ENCODE measurements at regions not wholly inside any gene's neighbourhood (a gene's known extent, or its start where the extent isn't known, plus 50 kb on each side); places are given as distances from the start of the nearest gene placed in this dataset.

DNA sequence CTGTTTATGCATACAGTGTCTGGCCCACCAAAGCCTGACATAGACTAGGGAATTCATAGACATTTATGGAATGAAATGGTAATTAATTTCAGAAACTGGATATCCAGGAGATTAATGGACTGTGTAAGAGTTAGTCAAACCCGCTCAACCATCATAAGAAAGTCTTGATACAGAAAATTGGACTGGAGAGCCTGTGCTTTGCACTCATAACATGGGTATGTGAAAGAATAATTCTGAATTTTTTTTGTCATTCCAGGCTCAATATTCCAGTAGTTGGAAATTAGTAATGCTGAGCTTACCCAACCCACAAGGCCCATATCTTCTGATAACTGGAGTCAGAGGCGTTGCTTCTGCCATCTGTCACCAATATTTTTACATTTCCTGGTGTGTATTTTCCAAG is 799.7 kb upstream of the IGFBP3 start:
- no peak for DNase-seq (ENCODE audit: low spot score in 2 of 2)
- H3K27ac ChIP-seq: no peak overlapping the region
- no peak overlapping the region for H3K4me3 ChIP-seq
- H3K9me3 ChIP-seq: no peaks in the 10 kb centered on the region
- intact Hi-C loops (cut with DNase I): no loop called here
- no peak for TF ChIP-seq CTCF (IDR thresholded peaks at IDR 0.05)
- no peaks in the 10 kb centered on the region for H3K36me3 ChIP-seq
- H3K4me1 ChIP-seq: no peaks in the 10 kb centered on the region
- no peaks in the 10 kb centered on the region for H3K27me3 ChIP-seq

DNA sequence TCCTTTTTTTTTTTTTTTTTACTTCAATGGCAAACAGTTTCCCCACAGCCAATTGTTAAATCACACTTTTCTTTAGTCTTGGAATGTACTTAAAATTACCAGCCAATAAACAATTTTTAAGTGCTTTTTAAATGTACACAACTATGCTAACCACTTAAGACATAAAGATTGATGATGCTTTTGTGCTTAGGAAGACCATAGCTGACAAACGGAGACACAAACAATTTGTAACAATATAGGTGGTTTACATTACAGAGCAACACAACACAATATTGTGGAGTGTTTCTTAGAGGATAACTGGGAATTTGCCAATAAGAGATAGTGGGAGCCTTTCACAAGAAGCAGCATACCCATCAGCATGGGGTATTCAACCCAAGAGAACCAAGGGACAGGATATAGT is 798.5 kb upstream of the IGFBP3 start:
- H3K36me3 ChIP-seq: no peaks in the 10 kb centered on the region
- H3K9me3 ChIP-seq: no peaks in the 10 kb centered on the region

GRCh38 chr7:46716926-46717325 is 795.9 kb upstream of the IGFBP3 start:
- DNase-seq (ENCODE audit: low spot score in 2 of 2): no peak

More for the DNA sequence above, 798.5 kb upstream of the IGFBP3 start:
- Histone ChIP-seq H3K27ac (no peak overlapping the region), H3K27me3 (no peaks in the 10 kb centered on the region), H3K4me1 (no peaks in the 10 kb centered on the region), H3K4me3 (no peak overlapping the region)
- DNase-seq (ENCODE audit: low spot score in 2 of 2): no peak
- no peak for TF ChIP-seq CTCF (IDR thresholded peaks at IDR 0.05)
- intact Hi-C loops (cut with DNase I): no loop called here

GRCh38 chr7:46715579-46715978 is 794.5 kb upstream of the IGFBP3 start:
- no peak overlapping the region for H3K4me3 ChIP-seq
- H3K36me3 ChIP-seq: no peaks in the 10 kb centered on the region
- no peak for DNase-seq (ENCODE audit: low spot score in 2 of 2)
- no peak overlapping the region for H3K27ac ChIP-seq
- peaks cover 0 to 2% of the 10 kb centered on the region in 2 donors for H3K4me1 ChIP-seq
- H3K27me3 ChIP-seq: no peaks in the 10 kb centered on the region
- intact Hi-C loops (cut with DNase I): no loop called here
- H3K9me3 ChIP-seq: no peaks in the 10 kb centered on the region
- no peak for TF ChIP-seq CTCF (IDR thresholded peaks at IDR 0.05)

More at GRCh38 chr7:46716926-46717325, 795.9 kb upstream of the IGFBP3 start:
- Histone ChIP-seq H3K36me3 (no peaks in the 10 kb centered on the region), H3K9me3 (no peaks in the 10 kb centered on the region), H3K27me3 (no peaks in the 10 kb centered on the region), H3K27ac (no peak overlapping the region), H3K4me1 (no peaks in the 10 kb centered on the region), H3K4me3 (no peak overlapping the region)
- intact Hi-C loops (cut with DNase I): no loop called here
- TF ChIP-seq CTCF (IDR thresholded peaks at IDR 0.05): no peak

GRCh38 chr7:46714904-46715303 is 793.8 kb upstream of the IGFBP3 start:
- TF ChIP-seq CTCF (IDR thresholded peaks at IDR 0.05): no peak
- no peaks in the 10 kb centered on the region for H3K27me3 ChIP-seq
- H3K4me1 ChIP-seq: peaks cover 0 to 2% of the 10 kb centered on the region in 2 donors
- intact Hi-C loops (cut with DNase I): no loop called here
- no peak overlapping the region for H3K27ac ChIP-seq
- DNase-seq (ENCODE audit: low spot score in 2 of 2): no peak
- H3K36me3 ChIP-seq: no peaks in the 10 kb centered on the region
- H3K4me3 ChIP-seq: no peak overlapping the region
- H3K9me3 ChIP-seq: no peaks in the 10 kb centered on the region

Measured in ascending aorta (tissue), 2 donors.